ENCODE measurements at regions not wholly inside any gene's neighbourhood (a gene's known extent, or its start where the extent isn't known, plus 50 kb on each side); places are given as distances from the start of the nearest gene placed in this dataset.

- Histone ChIP-seq H3K4me1 (no peaks in the 10 kb centered on the region), H3K27ac (no peak overlapping the region), H3K36me3 (no peaks in the 10 kb centered on the region), H3K4me3 (no peak overlapping the region), H3K9me3 (no peaks in the 10 kb centered on the region), H3K27me3 (no peaks in the 10 kb centered on the region)
- no peak for DNase-seq (ENCODE audit: low spot score in 2 of 2)
- TF ChIP-seq, protein P1, sequence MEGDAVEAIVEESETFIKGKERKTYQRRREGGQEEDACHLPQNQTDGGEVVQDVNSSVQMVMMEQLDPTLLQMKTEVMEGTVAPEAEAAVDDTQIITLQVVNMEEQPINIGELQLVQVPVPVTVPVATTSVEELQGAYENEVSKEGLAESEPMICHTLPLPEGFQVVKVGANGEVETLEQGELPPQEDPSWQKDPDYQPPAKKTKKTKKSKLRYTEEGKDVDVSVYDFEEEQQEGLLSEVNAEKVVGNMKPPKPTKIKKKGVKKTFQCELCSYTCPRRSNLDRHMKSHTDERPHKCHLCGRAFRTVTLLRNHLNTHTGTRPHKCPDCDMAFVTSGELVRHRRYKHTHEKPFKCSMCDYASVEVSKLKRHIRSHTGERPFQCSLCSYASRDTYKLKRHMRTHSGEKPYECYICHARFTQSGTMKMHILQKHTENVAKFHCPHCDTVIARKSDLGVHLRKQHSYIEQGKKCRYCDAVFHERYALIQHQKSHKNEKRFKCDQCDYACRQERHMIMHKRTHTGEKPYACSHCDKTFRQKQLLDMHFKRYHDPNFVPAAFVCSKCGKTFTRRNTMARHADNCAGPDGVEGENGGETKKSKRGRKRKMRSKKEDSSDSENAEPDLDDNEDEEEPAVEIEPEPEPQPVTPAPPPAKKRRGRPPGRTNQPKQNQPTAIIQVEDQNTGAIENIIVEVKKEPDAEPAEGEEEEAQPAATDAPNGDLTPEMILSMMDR (IDR thresholded peaks at IDR 0.05) = no peak
- no peak for TF ChIP-seq EP300 (IDR thresholded peaks at IDR 0.05)
- WGBS = 84% methylated on average over 4 of the region's 4 CpGs
These were observed 1317.5 kb upstream of the CELF4 start for GRCh38 chr18:38883111-38883510.

DNA sequence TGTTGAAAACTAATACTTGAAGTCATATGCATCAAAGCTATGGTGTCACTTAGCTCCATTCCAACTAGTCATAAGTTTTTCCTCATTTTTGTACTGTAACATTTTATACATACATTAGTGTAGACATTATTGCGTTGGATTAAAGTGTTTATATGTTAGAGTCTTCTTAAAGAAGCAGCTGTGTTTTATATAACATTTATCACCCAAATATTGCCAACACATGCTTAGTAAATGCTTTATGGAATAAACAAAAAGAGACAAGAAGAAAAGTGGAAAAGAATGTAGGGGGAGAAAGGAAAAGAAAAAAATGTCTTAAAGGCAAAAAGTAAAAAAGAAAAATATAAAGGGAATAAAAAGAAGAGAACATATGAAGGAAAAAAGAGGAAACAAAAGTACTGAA, 1314.3 kb upstream of the CELF4 start:
- Histone ChIP-seq H3K36me3 (no peaks in the 10 kb centered on the region), H3K4me1 (no peaks in the 10 kb centered on the region), H3K9me3 (no peaks in the 10 kb centered on the region), H3K27me3 (no peaks in the 10 kb centered on the region), H3K27ac (no peak overlapping the region), H3K4me3 (no peak overlapping the region)
- no peak for DNase-seq (ENCODE audit: low spot score in 2 of 2)
- WGBS = 79% methylated on average over 1 of the region's 1 CpG
- TF ChIP-seq POLR2AphosphoS5 (IDR thresholded peaks at IDR 0.05) = no peak
- TF ChIP-seq, protein P1 (IDR thresholded peaks at IDR 0.05) = no peak
- TF ChIP-seq EP300 (IDR thresholded peaks at IDR 0.05) = no peak
- no peak for TF ChIP-seq POLR2A (IDR thresholded peaks at IDR 0.05)

DNA sequence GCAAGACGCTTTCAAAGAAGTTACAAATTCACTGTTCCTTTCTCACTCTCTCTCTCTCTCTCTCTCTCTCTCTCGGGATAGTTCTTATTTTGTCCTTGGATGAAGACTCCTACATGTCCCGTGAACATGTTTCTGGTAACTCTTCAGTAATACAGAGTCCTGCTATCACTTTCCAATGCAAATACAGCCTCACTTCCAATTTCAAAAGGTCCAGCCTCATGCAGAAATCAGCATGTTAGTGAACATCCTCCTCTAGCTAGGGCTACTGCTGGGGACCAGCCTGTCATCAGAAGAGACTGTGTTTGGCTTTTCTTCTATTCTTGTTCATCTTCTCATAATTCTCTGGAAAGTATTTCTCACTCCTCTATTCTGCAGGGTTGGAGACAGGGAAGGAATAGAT, 1306.7 kb upstream of the CELF4 start:
- Histone ChIP-seq H3K27me3 (no peaks in the 10 kb centered on the region), H3K4me3 (no peak overlapping the region), H3K36me3 (no peaks in the 10 kb centered on the region), H3K4me1 (no peaks in the 10 kb centered on the region), H3K9me3 (no peaks in the 10 kb centered on the region), H3K27ac (no peak overlapping the region)
- DNase-seq (ENCODE audit: low spot score in 2 of 2) = no peak
- WGBS = 66% methylated on average over 3 of the region's 3 CpGs
- TF ChIP-seq POLR2AphosphoS5 (IDR thresholded peaks at IDR 0.05) (no peak), EP300 (IDR thresholded peaks at IDR 0.05) (no peak), POLR2A (IDR thresholded peaks at IDR 0.05) (no peak)
- TF ChIP-seq, protein P1 (IDR thresholded peaks at IDR 0.05) = no peak

DNA sequence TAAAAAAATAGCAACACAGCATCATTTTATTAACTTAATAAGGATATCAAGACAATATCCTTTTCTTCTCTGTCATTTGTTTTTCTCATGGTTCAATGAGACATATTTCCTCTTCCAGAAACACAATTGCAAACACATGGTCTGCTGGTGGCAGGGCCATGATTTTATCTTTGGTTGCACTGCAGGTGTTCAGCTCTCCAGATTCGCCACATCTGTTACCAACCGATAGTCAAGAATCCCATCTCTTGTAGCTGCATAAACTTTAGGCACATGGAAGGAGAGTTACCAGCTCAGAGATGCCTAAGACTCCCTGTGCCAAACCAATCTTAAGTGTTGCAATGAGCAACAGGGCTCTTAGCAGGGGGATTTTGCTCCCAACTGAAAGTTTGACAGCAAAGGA, 1303.2 kb upstream of the CELF4 start:
- no peak overlapping the region for H3K4me3 ChIP-seq
- no peaks in the 10 kb centered on the region for H3K36me3 ChIP-seq
- no peaks in the 10 kb centered on the region for H3K4me1 ChIP-seq
- no peaks in the 10 kb centered on the region for H3K27me3 ChIP-seq
- H3K9me3 ChIP-seq = no peaks in the 10 kb centered on the region
- 66% methylated on average over 2 of the region's 2 CpGs for WGBS
- no peak for DNase-seq (ENCODE audit: low spot score in 2 of 2)
- no peak overlapping the region for H3K27ac ChIP-seq
- TF ChIP-seq POLR2A (IDR thresholded peaks at IDR 0.05) = no peak
- TF ChIP-seq EP300 (IDR thresholded peaks at IDR 0.05) = no peak
- TF ChIP-seq POLR2AphosphoS5 (IDR thresholded peaks at IDR 0.05) = no peak
- TF ChIP-seq, protein P1 (IDR thresholded peaks at IDR 0.05) = no peak

GRCh38 chr18:38867680-38868079, 1302.1 kb upstream of the CELF4 start:
- DNase-seq (ENCODE audit: low spot score in 2 of 2) = no peak
- Histone ChIP-seq H3K36me3 (no peaks in the 10 kb centered on the region), H3K27ac (no peak overlapping the region), H3K27me3 (no peaks in the 10 kb centered on the region), H3K9me3 (no peaks in the 10 kb centered on the region), H3K4me1 (no peaks in the 10 kb centered on the region), H3K4me3 (no peak overlapping the region)
- 89% methylated on average over 2 of the region's 2 CpGs for WGBS
- no peak for TF ChIP-seq POLR2AphosphoS5 (IDR thresholded peaks at IDR 0.05)
- TF ChIP-seq EP300 (IDR thresholded peaks at IDR 0.05) = no peak
- TF ChIP-seq POLR2A (IDR thresholded peaks at IDR 0.05) = no peak
- TF ChIP-seq, protein P1 (IDR thresholded peaks at IDR 0.05) = no peak
